ENCODE measurements at regions not wholly inside any gene's neighbourhood (a gene's known extent, or its start where the extent isn't known, plus 50 kb on each side); places are given as distances from the start of the nearest gene placed in this dataset.

GRCh38 chr11:39586036-39586435, 1873.4 kb downstream of the LRRC4C start:
- Mint-ChIP-seq H3K36me3 (ENCODE audit: unreplicated experiment) (no peaks in the 10 kb centered on the region), H3K4me3 (ENCODE audit: unreplicated experiment) (no peak overlapping the region), H3K4me1 (ENCODE audit: low read depth, unreplicated experiment) (no peaks in the 10 kb centered on the region), H3K27ac (ENCODE audit: unreplicated experiment) (no peak overlapping the region), H3K27me3 (ENCODE audit: unreplicated experiment) (peaks cover 2% of the 10 kb centered on the region), H3K9me3 (ENCODE audit: unreplicated experiment) (no peaks in the 10 kb centered on the region)
- TF ChIP-seq, protein P1, sequence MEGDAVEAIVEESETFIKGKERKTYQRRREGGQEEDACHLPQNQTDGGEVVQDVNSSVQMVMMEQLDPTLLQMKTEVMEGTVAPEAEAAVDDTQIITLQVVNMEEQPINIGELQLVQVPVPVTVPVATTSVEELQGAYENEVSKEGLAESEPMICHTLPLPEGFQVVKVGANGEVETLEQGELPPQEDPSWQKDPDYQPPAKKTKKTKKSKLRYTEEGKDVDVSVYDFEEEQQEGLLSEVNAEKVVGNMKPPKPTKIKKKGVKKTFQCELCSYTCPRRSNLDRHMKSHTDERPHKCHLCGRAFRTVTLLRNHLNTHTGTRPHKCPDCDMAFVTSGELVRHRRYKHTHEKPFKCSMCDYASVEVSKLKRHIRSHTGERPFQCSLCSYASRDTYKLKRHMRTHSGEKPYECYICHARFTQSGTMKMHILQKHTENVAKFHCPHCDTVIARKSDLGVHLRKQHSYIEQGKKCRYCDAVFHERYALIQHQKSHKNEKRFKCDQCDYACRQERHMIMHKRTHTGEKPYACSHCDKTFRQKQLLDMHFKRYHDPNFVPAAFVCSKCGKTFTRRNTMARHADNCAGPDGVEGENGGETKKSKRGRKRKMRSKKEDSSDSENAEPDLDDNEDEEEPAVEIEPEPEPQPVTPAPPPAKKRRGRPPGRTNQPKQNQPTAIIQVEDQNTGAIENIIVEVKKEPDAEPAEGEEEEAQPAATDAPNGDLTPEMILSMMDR (IDR thresholded peaks at IDR 0.05; ENCODE audit: partially characterized antibody, unreplicated experiment), result no peak
- DNase-seq, result no peak

DNA sequence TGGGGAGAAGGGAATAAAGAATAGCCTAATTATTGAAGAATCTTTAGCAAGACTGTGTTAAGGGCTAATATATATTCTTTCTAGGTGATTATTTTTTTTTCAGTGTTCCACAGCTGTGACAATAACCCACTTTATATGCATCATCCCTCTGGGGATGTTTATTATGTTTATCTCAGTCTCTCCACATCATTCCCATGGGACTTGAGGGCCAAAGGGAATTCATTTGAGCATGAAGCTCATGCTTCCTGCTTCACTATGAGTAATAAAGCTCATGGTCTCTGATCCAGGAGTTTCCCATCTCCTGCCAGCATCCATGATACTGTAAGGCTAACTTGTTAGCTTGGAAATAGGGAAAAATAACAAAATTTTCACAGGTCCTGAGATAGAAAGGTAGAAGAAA, 1888.4 kb downstream of the LRRC4C start:
- no peaks in the 10 kb centered on the region for H3K27me3 Mint-ChIP-seq (ENCODE audit: unreplicated experiment)
- no peaks in the 10 kb centered on the region for H3K4me1 Mint-ChIP-seq (ENCODE audit: low read depth, unreplicated experiment)
- no peak for DNase-seq
- TF ChIP-seq, protein P1 (IDR thresholded peaks at IDR 0.05; ENCODE audit: partially characterized antibody, unreplicated experiment), result no peak
- no peaks in the 10 kb centered on the region for H3K36me3 Mint-ChIP-seq (ENCODE audit: unreplicated experiment)
- no peak overlapping the region for H3K27ac Mint-ChIP-seq (ENCODE audit: unreplicated experiment)
- H3K9me3 Mint-ChIP-seq (ENCODE audit: unreplicated experiment), result no peaks in the 10 kb centered on the region
- no peak overlapping the region for H3K4me3 Mint-ChIP-seq (ENCODE audit: unreplicated experiment)

GRCh38 chr11:39570526-39570925, 1888.9 kb downstream of the LRRC4C start:
- H3K4me3 Mint-ChIP-seq (ENCODE audit: unreplicated experiment), result no peak overlapping the region
- no peaks in the 10 kb centered on the region for H3K27me3 Mint-ChIP-seq (ENCODE audit: unreplicated experiment)
- H3K36me3 Mint-ChIP-seq (ENCODE audit: unreplicated experiment), result no peaks in the 10 kb centered on the region
- no peaks in the 10 kb centered on the region for H3K9me3 Mint-ChIP-seq (ENCODE audit: unreplicated experiment)
- no peaks in the 10 kb centered on the region for H3K4me1 Mint-ChIP-seq (ENCODE audit: low read depth, unreplicated experiment)
- TF ChIP-seq, protein P1 (IDR thresholded peaks at IDR 0.05; ENCODE audit: partially characterized antibody, unreplicated experiment), result no peak
- H3K27ac Mint-ChIP-seq (ENCODE audit: unreplicated experiment), result no peak overlapping the region
- no peak for DNase-seq

GRCh38 chr11:39569789-39570188, 1889.7 kb downstream of the LRRC4C start:
- TF ChIP-seq, protein P1 (IDR thresholded peaks at IDR 0.05; ENCODE audit: partially characterized antibody, unreplicated experiment), result no peak
- H3K36me3 Mint-ChIP-seq (ENCODE audit: unreplicated experiment), result no peaks in the 10 kb centered on the region
- H3K4me1 Mint-ChIP-seq (ENCODE audit: low read depth, unreplicated experiment), result no peaks in the 10 kb centered on the region
- H3K27me3 Mint-ChIP-seq (ENCODE audit: unreplicated experiment), result no peaks in the 10 kb centered on the region
- DNase-seq, result no peak
- H3K4me3 Mint-ChIP-seq (ENCODE audit: unreplicated experiment), result no peak overlapping the region
- H3K9me3 Mint-ChIP-seq (ENCODE audit: unreplicated experiment), result no peaks in the 10 kb centered on the region
- no peak overlapping the region for H3K27ac Mint-ChIP-seq (ENCODE audit: unreplicated experiment)

GRCh38 chr11:39542460-39542859, 1917.0 kb downstream of the LRRC4C start:
- Mint-ChIP-seq H3K36me3 (ENCODE audit: unreplicated experiment) (no peaks in the 10 kb centered on the region), H3K27ac (ENCODE audit: unreplicated experiment) (no peak overlapping the region), H3K4me1 (ENCODE audit: low read depth, unreplicated experiment) (no peaks in the 10 kb centered on the region), H3K9me3 (ENCODE audit: unreplicated experiment) (peaks cover 5% of the 10 kb centered on the region), H3K27me3 (ENCODE audit: unreplicated experiment) (no peaks in the 10 kb centered on the region), H3K4me3 (ENCODE audit: unreplicated experiment) (no peak overlapping the region)
- TF ChIP-seq, protein P1 (IDR thresholded peaks at IDR 0.05; ENCODE audit: partially characterized antibody, unreplicated experiment), result no peak
- DNase-seq, result no peak

All from glutamatergic neuron (in vitro differentiated cells).